CD4-positive, alpha-beta T cell treated with Interleukin-17A for 1 hour (primary cell): ENCODE measurements at regions not wholly inside any gene's neighbourhood (a gene's known extent, or its start where the extent isn't known, plus 50 kb on each side); places are given as distances from the start of the nearest gene placed in this dataset.
"Not testable (repeated sequence)": the region's sequence is repeated elsewhere in the genome, so short reads cannot be mapped to it uniquely, and the experiment has no call there.

Experiments used
- DNase-seq: peaks from one replicate; pipeline ENCODE4 v3.0.0-alpha.2; 2020

DNA sequence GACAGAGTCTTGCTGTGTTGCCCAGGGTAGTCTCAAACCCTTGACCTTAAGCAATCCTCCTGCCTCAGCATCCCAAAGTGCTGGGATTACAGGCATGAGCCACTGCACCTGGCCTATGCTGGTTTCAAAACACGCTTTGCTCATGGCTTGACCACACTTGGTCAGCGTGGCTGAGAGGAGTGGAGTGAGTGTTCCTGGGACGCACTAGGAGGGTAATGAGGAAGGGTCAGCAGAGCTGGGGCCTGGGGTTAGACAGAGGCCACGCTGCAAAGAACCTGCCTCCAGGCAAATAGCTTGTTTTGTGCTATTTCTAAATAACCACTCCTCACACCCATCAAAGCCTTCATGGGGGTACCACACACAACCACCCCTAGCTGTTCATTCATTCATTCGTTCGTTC is 77.9 kb upstream of the TOX2 start:
- DNase-seq, result no peak

DNA sequence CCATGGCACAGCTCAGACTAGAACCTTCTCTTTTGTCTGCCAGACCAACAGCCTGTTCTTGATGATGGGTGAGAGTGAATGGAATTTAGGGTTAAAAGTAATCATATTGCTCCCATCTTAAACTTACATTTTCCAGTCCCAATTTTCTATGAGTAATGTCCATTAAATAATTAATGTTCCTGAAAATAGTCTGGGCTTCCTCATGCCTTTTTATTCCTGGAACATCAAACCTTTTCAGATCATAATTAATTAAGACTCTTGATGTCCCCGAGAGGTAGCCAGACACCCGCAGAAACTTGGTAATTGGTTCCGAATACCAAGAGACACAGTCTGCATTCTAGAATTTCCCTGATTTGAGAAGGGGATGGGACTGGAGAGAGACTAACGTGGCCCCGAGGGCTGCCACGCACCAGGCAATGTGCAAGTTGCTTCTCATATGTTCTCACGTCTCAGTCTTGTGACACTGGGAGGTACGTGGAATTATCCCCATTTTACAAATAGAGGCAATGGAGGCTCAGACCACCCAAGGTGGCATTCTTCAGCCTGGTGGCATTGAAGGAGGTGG is 78.6 kb upstream of the TOX2 start:
- no peak for DNase-seq

DNA sequence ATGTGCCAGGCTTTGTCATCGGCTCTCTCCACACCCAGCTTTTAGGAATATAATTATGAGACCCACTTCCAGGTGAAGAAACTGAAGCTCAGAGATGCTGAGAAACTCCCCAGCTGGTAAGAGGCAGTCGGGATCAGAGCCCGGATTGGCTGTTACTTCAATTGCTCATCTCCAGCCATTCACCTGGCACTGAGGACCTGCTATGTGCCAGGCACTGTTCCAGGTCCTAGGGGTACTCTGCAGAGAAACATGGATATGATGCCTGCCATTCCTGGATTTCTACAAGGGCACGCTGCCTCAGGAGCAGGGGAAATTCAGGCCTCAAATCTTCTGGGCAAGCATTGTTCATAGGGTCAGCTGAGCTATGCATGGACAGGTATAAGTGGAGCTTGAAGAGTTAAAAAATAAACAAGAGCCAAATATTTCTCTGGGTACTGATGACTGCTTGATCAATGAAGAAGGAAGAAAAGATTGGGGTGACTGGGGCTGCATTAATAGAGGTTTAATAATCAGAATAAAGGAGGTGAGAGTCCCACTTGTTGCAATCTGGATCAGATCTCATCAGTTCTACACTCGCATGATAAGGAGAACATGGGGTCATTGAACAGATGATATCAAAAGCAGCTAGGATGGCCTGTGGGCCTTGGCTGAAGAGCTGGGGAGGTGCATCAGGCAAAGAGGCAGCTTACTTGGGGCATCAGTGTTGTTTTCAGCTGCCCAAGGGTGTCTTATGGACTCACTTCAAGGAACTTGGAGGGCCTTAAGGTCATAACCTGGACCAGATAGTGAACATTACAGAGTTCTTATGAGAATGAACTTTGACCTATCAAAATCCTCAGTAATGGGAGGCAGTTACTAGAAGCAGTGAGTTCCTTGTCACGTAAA is 80.9 kb upstream of the TOX2 start:
- no peak for DNase-seq

DNA sequence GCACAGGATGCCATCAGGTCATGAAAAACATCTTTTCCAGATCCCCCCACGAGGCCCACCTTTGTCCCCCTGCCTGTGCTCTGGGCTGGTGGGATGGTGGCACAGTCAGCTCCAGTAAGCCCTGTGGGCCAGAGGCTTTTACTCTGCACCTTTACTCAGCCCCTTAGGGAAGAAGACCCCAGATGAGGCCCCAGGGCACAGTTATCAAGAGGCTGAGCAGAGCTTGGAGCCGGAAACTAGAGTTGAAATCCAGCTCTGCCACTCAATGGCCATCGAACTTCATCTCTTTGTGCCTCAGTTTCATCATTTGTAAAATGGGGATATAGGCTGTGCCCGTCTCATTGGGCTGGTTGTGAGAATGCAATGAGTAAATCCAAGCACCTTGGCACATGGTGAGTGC is 81.7 kb upstream of the TOX2 start:
- no peak for DNase-seq

DNA sequence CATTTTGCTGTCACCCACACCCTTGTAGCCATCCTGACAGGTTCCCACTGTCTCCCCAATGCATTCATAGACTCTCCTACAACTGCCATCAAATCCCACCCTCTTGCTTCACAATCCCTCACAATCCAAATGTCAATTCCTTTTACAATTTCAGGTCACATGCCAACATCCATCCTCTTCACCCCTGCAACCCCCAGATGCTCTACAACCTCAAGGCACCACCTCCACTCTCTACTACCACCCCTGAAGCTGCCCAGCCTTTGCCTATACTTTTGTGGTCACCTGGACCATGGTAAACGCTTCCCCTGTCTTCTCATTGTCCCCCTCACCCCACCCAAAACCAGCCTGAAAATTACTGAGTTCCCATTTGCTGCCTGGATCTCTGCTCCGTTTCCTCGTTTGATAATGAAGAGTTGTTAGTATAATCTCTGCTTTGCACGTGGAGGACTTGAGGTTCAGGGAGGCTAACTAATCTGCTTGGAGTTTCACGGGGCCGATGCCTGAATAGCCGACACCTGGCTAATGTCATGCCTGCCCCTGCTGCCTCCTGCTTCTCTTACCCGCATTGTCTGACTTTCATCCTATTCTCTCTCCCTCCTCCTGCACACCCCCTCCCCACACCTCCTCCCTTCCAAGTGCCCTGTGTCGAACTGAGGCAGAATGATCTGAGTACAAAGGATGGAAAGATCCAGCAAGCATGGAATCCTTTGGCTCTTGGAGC is 82.4 kb upstream of the TOX2 start:
- DNase-seq, result no peak

DNA sequence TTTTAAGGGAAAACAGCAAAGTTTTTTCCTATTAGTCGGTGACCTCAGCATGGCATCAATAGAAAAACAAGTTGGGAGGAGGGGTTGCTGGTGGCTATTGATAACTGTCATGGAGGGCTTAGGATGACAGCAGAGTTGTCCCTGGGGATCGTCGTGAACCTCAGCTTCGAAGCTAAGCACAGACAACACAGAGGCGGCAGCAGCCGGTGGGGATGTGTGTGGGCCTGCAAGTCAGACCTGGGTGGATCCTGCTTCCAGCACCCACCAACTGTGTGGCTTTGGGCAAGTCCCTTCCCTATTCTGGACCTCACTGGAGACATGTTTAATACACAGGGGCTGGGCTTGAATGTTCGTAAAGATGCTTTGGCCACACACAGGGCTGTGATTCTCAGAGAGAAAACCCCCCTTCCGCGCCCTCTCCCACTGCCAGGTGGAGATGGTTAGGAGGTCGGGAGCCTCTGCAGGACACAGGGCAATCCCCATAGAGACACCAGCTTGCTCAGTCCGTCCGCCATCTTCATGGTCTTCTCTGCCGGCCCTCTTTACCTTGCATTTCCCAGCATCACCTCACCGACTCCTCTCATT is 83.1 kb upstream of the TOX2 start:
- no peak for DNase-seq

DNA sequence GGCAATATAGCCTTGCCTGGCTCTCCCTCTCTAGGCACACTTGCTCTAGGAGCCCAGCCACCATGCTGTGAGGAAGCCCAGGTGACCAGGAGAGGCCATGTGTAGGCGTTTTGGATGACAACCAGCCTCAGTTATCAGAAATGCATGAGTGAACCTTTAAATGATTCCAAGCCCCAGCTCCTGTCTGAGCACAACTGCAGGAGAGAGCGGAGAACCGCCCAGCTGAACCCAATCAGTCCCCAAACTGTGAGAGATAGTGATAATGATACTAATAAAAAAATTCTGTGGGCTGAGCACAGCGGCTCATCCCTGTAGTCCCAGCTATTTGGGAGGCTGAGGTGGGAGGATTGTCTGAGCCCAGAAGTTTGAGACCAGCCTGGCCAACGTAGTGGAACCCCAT is 83.8 kb upstream of the TOX2 start:
- no peak for DNase-seq

DNA sequence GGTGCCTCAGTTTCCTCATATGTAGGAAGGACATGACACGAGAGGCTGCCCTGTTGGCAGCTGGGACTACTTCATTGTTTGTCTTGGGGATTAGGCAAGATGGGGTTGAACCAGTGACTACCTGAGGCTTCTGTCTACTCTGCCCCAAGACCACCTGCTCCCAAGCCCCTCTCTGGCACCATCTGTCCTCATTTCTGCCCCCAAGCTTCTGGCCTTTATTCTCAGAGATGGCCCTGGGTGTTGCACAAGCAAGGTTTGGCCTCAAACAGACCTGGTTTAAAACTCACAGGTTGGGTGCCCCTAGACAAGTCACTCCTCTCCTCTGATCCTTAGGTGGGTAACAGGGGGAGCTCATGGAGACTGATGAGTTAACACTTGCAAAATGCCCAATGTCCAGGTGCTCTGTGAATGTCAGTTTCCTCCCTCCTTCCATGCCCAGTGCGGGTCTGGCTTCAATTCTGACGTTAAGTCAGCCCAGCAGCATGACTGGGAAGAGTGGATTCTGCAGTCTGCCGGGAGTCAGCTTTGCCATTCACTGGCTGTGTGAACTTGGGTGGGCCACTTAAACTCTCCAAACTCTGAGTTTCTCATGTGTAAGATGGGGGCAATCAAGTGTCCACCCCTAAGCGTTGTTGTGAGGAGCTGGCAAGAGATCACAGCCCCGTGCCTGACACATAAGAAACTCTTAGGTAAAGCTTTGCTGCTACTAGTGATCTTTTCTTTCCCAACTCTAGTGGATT is 84.5 kb upstream of the TOX2 start:
- no peak for DNase-seq

DNA sequence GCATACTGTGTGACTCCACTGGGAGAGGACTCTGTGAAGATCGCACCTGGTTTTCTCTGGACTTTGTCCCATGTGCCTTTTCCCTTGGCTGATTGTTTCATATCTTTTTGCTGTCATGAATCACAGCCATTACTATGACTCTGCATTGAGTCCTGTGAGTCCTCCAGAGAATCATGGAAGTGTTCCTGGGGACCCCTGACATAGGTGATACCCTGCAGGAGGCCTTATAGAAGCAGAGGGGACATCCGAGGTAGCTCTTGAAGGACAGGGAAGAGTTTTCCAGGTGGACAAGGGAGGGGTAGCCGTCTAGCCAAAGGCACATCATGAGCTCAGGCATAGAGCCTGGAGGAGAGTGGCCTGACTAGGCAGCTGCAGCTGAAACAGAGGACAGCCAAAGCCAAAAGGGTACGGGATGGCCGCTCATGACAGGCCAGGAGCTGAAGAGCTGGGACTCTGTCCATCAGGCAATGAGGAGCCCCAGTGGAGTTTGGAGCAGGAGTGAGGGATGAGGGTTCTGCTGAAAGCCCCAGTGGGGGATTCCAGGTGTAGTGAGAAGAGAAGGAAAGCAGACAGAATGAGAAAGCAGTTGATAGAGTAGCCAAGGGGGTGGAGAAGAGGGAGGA is 86.6 kb upstream of the TOX2 start:
- no peak for DNase-seq

DNA sequence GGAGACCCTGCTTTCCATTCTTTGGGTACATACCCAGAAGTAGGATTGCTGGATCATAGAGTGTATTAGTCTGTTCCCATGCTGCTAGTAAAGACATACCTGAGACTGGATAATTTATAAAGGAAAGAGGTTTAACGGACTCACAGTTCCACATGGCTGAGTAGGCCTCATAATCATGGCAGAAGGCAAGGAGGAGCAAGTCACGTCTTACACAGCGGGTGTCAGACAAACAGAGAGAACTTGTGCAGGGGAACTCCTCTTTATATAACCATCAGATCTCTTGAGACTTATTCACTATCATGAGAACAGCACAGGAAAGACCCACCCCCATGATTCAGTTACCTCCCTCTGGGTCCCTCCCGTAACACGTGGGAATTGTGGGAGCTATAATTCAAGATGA is 87.7 kb upstream of the TOX2 start:
- not testable (repeated sequence) for DNase-seq

DNA sequence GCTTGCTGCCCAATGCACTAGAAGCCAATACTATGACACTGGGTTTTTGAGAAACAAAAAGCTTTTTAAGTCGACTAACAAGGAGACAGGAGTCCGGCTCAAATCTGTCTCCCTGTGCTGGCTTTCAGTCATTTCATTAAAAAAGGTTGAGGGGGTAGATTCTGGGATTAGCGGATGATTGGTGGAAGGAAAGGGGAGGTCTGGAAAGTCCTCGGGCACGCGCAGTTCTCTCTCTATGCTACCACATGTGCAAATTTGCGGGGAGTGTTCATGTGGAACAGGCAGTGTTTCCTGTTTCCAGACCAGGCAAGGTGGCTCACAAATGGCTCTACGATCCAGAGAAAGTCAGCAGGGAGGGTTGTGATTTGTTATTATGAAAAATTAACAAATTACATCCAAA is 89.1 kb upstream of the TOX2 start:
- DNase-seq, result no peak

DNA sequence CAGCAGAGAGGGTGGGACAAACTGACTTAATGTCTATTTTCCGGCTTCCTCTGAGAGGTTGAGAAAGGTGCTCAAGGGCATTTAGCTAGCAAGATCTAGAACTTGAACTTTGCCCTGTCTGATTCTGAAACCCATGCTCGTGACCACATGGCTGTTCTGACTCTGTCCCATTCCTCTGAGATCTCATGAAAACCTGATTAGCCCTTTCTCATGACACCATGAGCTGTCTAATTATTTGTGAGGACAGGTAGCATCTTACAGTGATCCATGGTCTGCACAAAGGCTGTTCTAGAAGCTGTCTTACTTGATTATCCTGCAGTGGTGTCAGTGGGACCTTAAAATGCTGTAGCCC is 89.6 kb upstream of the TOX2 start:
- DNase-seq, result no peak

DNA sequence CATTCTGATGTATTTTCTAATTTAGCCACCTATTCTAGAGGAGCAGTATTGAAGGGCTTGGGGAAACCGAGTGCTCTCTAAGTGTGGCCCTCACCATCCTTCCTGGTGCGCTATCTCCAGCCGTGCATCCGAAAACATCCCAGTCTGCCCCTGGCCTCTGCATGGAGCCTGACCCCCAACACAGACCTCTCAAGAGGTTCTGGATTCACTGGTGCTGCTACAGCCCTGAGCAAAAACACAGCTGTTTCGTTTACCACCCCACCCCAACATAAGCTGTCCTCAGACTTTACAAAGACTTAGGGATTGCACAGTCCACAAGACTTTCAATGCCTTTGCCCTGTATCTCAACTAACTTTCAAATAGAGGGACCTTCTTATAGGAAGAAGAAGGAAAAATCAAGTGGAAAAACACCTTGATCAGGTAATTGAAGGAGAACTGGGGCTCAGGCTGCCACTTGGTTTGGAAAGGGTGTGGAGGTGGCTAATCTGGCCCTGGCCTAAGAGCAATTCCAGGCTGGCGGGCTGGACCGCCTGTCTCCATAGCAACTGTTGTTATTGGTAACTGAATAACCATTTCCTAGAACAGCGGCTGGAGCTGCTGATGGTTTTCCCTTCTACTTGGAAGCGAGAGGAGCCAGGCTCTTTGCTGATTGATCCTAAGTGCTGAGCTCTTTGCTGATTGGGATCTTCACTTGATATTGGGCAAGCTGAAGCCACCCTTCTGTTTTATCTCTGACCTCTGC is 90.2 kb upstream of the TOX2 start:
- DNase-seq, result no peak

DNA sequence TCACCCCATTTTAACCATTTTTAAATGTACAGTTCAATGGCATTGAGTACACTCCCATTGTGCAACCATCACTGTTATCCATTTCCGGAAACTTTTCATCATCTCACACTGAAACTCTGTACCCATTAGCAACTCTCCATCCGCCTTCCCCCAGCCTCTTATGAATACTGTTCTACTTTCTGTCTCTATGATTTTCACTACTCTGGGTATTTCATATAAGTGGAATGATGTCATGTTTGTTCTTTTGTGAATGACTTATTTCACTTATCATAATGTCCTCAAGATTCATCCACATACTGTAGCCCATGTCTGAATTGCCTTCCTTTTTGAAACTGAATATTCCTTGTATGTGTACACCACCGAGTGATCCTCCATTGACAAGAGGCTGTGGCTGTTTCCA is 92.9 kb upstream of the TOX2 start:
- DNase-seq, result no peak

DNA sequence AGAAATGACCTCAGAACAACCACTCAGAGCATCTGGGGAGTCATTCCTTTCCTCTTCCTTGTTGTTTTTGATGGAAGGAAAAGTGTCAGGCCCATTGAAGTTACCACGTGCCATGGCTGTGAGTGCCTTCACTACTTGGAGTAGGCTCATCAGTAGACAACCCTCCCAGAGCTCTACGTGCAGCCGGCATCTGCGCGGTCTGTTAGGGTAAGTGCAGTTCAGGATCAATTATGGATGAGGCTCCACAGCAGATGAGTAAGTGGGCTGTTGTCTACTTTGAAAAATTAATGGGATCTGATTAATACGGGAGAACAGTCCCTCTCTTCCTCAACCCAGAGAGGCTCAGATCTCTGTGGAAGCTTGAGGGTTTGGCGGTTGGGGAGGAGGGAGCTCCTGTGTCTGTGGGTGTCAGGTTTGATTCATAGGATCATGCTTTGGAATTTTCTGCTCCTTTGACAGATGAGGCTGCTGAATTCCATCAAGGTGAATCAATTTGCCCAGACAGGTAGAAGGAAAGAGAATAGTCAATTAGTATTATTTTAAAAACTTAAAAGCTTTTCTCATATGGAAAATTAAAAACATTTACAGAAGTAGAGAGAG is 93.8 kb upstream of the TOX2 start:
- DNase-seq, result no peak

DNA sequence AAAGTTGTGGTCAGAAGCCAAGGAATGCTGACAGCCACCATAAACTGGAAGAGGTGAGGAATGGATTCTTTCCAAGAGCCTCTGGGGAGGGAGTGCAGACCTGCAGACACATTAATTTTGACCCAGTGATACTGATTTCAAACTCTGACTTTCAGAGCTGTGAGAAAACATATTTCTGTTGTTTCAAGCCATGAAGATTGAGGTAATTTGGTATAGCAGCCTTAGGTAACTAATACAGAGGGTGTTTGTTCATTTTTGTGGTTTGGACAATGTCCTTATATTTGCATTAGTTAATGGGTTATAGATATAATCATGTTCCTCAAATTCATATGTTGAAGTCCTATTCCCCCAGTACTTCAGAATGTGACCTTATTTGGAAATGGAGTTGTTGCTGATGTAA is 85.4 kb upstream of the GTSF1L start:
- DNase-seq, result no peak

DNA sequence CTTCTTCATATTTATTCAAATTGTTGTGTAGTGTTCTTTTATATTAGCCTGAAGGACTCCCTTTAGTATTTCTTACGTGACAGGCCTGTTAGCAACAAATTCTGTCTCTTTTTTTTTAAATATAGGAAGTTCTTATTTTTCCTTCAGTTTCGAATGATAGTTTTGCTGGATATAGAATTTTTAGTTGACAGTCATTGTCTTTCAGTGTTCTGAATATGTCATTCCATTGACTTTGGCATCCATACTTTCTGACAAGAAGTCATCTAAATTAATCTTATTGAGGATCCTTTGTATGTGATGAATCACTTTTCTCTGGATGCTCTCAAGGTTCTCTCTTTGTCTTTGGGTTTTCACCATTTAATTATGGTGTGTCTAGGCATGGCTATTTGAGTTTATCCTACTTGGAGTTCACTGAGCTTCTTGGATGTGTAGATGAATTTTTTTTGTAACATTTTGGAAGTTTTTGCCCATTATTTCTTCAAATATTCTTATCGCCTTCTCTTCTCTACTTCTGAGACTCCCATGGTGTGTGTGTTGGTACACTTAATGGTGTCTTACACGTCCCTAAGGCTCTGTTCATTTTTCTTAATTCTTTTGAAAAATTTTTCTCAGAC is 82.5 kb upstream of the GTSF1L start:
- DNase-seq, result no peak

DNA sequence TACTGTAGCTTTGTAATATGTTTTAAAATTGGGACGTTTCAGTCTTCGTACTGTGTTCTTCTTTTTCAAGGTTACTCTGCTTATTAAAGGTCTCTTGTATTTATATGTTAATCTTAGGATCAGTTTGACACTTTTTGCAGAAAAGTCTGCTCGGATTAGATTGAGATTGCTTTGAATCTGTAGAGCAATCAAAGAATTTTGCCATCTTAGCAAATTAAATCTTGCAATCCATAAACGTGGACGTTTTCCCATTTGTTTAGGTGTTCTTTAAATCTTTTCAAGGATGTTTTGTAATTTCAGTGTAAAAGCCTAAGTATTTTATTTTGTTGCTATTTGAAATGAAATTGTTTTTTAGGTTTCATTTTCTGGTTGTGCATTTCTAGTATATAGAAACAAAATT is 78.0 kb upstream of the GTSF1L start:
- no peak for DNase-seq

DNA sequence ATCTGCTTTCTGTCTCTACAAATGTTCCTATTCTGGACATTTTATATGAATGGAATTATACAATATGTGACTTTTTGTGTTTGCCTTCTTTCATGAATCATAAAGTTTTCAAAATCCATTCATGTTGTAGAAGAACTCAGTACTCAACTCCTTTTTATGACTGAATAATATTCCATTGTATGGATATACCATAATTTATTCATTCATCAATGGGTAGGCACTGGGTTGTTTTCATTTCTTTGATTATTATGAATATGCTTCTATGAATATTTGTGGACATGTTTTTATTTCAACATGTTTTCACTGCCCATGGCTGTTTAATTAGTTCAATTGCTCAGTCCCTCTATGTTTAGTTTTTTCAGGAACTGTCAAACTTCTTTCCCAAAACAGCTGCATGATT is 76.5 kb upstream of the GTSF1L start:
- no peak for DNase-seq

DNA sequence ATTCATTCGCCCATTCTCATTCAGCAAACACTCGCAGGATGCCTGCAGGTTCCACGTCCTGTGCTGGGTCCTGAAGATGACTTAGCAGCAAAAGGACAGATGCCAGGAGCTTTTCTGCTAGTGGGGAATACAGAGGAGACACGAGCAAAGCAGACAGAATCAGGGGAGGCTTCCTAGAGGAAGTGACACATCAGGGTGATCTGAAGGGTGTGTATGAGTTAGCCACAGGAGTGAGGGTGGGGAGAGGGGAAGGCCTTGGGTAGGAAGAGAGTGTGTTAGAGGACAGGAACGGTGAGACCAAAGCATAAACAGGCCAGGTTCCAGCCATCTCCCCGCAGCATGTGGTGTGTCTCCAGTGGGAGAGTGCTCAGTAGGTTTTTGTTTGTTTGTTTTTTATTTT is 73.4 kb upstream of the GTSF1L start:
- no peak for DNase-seq

DNA sequence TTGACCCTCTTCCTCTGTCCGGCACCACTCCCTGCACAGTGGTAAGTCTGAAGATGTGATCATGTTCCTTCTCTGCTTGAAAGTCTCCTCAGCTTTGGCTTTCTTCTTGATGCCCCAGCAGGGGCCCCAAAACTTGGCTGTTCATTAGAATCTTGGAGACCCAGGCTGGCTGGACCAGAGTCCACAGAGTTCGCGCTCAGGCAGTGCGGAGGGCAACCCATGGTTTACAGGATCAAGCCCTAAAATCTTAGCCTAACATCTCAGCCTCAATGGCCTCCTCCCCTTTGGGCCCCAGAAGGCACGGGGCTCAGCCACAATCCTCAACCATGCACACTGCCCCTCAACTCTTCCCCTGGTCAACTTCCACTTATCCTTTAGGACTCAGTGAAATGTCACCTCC is 72.9 kb upstream of the GTSF1L start:
- no peak for DNase-seq
